KMS-11 (cell line): ENCODE measurements at regions not wholly inside any gene's neighbourhood (a gene's known extent, or its start where the extent isn't known, plus 50 kb on each side); places are given as distances from the start of the nearest gene placed in this dataset.

ENCODE experiments used
- H2AFZ ChIP-seq: fragments of 200-600 bp; sonication (generic); 2 replicates; pipeline ENCODE4 v1.6.1; 2016; ENCODE audit warnings: antibody characterized with exemption, mixed run types, low read depth
- H3K27ac ChIP-seq: fragments of 200-600 bp; sonication (generic); 2 replicates; pipeline ENCODE4 v1.6.1; 2016; ENCODE audit warnings: mild to moderate bottlenecking, mixed run types
- H3K27me3 ChIP-seq: fragments of 200-600 bp; sonication (generic); 2 replicates; pipeline ENCODE4 v1.6.1; 2017; ENCODE audit warnings: mild to moderate bottlenecking, low read depth, mixed run types, moderate library complexity; ENCODE audit not compliant: insufficient read depth
- H3K36me3 ChIP-seq: fragments of 200-600 bp; sonication (generic); 2 replicates; pipeline ENCODE4 v1.6.1; 2017; ENCODE audit warnings: mild to moderate bottlenecking, mixed run types; ENCODE audit not compliant: insufficient read depth
- H3K4me1 ChIP-seq: fragments of 200-600 bp; sonication (generic); 2 replicates; pipeline ENCODE4 v1.6.1; 2016; ENCODE audit warnings: mild to moderate bottlenecking, low read depth, mixed run types; ENCODE audit not compliant: poor library complexity, severe bottlenecking
- H3K4me2 ChIP-seq: fragments of 200-600 bp; sonication (generic); 2 replicates; pipeline ENCODE4 v1.7.0; 2016; ENCODE audit warnings: mild to moderate bottlenecking, mixed run types
- H3K4me3 ChIP-seq: fragments of 200-600 bp; sonication (generic); IDR thresholded peaks from 2 replicates; pipeline ENCODE4 v1.6.1; 2017; ENCODE audit warnings: low read depth, low read length, mixed read lengths; ENCODE audit not compliant: insufficient read depth
- H3K79me2 ChIP-seq: fragments of 200-600 bp; sonication (generic); 2 replicates; pipeline ENCODE4 v1.6.1; 2016; ENCODE audit warnings: low read depth, mixed run types; ENCODE audit not compliant: insufficient read depth
- H3K9ac ChIP-seq: fragments of 200-600 bp; sonication (generic); 2 replicates; pipeline ENCODE4 v1.6.1; 2016; ENCODE audit warnings: mild to moderate bottlenecking, mixed run types
- H4K20me1 ChIP-seq: fragments of 200-600 bp; sonication (generic); 2 replicates; pipeline ENCODE4 v1.6.1; 2016; ENCODE audit warnings: mild to moderate bottlenecking, mixed run types; ENCODE audit not compliant: insufficient read depth
- TF ChIP-seq, protein P1 (sequence below): fragments of 200-600 bp; sonication (generic); conservative IDR thresholded peaks from 2 replicates; pipeline ENCODE4 v1.6.1; 2017; ENCODE audit warnings: low read depth, mild to moderate bottlenecking, antibody characterized with exemption, low read length, moderate library complexity, mixed read lengths

- H3K9ac ChIP-seq: no peak overlapping the region
- no peaks in the 10 kb centered on the region for H3K27me3 ChIP-seq
- no peak overlapping the region for H2AFZ ChIP-seq
- H3K4me1 ChIP-seq: peaks cover 25% of the 10 kb centered on the region
- no peak overlapping the region for H3K4me2 ChIP-seq
- no peak overlapping the region for H3K27ac ChIP-seq
- no peaks in the 10 kb centered on the region for H3K36me3 ChIP-seq
- no peaks in the 10 kb centered on the region for H4K20me1 ChIP-seq
- H3K4me3 ChIP-seq: no peak overlapping the region
- TF ChIP-seq, protein P1, sequence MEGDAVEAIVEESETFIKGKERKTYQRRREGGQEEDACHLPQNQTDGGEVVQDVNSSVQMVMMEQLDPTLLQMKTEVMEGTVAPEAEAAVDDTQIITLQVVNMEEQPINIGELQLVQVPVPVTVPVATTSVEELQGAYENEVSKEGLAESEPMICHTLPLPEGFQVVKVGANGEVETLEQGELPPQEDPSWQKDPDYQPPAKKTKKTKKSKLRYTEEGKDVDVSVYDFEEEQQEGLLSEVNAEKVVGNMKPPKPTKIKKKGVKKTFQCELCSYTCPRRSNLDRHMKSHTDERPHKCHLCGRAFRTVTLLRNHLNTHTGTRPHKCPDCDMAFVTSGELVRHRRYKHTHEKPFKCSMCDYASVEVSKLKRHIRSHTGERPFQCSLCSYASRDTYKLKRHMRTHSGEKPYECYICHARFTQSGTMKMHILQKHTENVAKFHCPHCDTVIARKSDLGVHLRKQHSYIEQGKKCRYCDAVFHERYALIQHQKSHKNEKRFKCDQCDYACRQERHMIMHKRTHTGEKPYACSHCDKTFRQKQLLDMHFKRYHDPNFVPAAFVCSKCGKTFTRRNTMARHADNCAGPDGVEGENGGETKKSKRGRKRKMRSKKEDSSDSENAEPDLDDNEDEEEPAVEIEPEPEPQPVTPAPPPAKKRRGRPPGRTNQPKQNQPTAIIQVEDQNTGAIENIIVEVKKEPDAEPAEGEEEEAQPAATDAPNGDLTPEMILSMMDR: no peak
- H3K79me2 ChIP-seq: no peaks in the 10 kb centered on the region
These were observed 383.2 kb downstream of the BCL11A start for GRCh38 chr2:60170272-60170671.

GRCh38 chr2:60168247-60168646 is 385.2 kb downstream of the BCL11A start:
- TF ChIP-seq, protein P1: no peak

GRCh38 chr2:60167089-60167488 is 386.4 kb downstream of the BCL11A start:
- no peak overlapping the region for H3K9ac ChIP-seq
- peaks cover 4% of the 10 kb centered on the region for H3K4me1 ChIP-seq
- H4K20me1 ChIP-seq: no peaks in the 10 kb centered on the region
- H3K36me3 ChIP-seq: no peaks in the 10 kb centered on the region
- no peak overlapping the region for H3K4me2 ChIP-seq
- no peaks in the 10 kb centered on the region for H3K27me3 ChIP-seq
- no peak overlapping the region for H3K4me3 ChIP-seq
- no peak overlapping the region for H2AFZ ChIP-seq
- no peaks in the 10 kb centered on the region for H3K79me2 ChIP-seq
- no peak overlapping the region for H3K27ac ChIP-seq
- TF ChIP-seq, protein P1: no peak

More at GRCh38 chr2:60168247-60168646, 385.2 kb downstream of the BCL11A start:
- Histone ChIP-seq H4K20me1 (no peaks in the 10 kb centered on the region), H3K27ac (no peak overlapping the region), H3K4me1 (peaks cover 14% of the 10 kb centered on the region), H3K4me2 (no peak overlapping the region), H3K9ac (no peak overlapping the region), H3K4me3 (no peak overlapping the region), H2AFZ (no peak overlapping the region), H3K79me2 (no peaks in the 10 kb centered on the region), H3K27me3 (no peaks in the 10 kb centered on the region), H3K36me3 (no peaks in the 10 kb centered on the region)

DNA sequence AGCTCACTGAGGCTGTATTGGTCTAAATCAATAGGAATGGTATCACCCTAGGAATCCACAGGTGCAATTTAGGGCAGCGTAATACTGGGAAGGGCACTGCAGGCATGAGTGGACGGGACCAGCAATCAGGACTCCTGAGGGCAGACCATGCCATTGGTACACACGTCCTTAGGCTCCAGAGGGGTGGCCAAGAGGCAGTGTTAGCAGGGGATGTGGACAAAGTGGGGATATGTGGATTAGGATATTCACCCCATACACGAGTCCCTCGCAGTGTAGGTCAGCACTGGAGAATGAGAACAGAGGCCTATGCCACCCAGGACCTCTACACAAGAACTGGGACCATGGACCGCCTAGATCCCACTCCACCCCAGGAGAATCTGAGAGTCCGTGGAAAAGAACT is 389.8 kb downstream of the BCL11A start:
- TF ChIP-seq, protein P1: no peak
- no peak overlapping the region for H3K27ac ChIP-seq
- no peak overlapping the region for H3K4me3 ChIP-seq
- no peak overlapping the region for H3K9ac ChIP-seq
- H3K27me3 ChIP-seq: no peaks in the 10 kb centered on the region
- H3K4me1 ChIP-seq: no peaks in the 10 kb centered on the region
- no peaks in the 10 kb centered on the region for H3K79me2 ChIP-seq
- H4K20me1 ChIP-seq: no peaks in the 10 kb centered on the region
- H3K36me3 ChIP-seq: no peaks in the 10 kb centered on the region
- no peak overlapping the region for H3K4me2 ChIP-seq
- H2AFZ ChIP-seq: no peak overlapping the region
